Ovary (tissue), 3 donors: ENCODE measurements at regions not wholly inside any gene's neighbourhood (a gene's known extent, or its start where the extent isn't known, plus 50 kb on each side); places are given as distances from the start of the nearest gene placed in this dataset.
"Not testable (repeated sequence)": the region's sequence is repeated elsewhere in the genome, so short reads cannot be mapped to it uniquely, and the experiment has no call there.

Source experiments
- POLR2A ChIP-seq: fragments of 450-650 bp; IDR thresholded peaks from one replicate; pipeline ENCODE4 v1.6.1; 2017; ENCODE audit warnings: antibody characterized with exemption, mild to moderate bottlenecking, moderate library complexity
- TF ChIP-seq, protein P1 (sequence below), 3 donors: fragments of 450-650 bp in 2 of 3; fragments of 200-600 bp in 1 of 3; IDR thresholded peaks; one replicate each; pipeline versions ENCODE4 v1.5.1 to v1.8.0; 2016 to 2022; ENCODE audit warnings: antibody characterized with exemption in 3 of 3, mild to moderate bottlenecking in 1 of 3
- donor health status: DM: no; HTN: no; CAD: no.

DNA sequence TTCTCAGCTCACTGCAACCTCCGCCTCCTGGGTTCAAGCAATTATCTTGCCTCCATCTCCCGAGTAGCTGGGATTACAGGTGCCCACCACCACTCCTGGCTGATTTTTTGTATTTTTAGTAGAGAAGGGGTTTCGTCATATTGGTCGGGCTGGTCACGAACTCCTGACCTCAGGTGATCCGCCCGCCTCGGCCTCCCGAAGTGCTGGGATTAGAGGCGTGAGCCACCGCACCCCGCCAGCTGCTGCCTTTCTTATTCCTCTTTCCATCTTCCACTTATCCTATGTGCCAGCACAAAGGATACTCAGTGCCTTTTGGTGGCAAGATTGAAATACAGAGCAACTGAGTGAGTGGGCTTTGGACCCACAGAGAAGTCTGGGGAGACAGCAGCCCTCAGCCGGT lies 97.6 kb upstream of the HES1 start:
- TF ChIP-seq POLR2A: not testable (repeated sequence)
- TF ChIP-seq, protein P1, sequence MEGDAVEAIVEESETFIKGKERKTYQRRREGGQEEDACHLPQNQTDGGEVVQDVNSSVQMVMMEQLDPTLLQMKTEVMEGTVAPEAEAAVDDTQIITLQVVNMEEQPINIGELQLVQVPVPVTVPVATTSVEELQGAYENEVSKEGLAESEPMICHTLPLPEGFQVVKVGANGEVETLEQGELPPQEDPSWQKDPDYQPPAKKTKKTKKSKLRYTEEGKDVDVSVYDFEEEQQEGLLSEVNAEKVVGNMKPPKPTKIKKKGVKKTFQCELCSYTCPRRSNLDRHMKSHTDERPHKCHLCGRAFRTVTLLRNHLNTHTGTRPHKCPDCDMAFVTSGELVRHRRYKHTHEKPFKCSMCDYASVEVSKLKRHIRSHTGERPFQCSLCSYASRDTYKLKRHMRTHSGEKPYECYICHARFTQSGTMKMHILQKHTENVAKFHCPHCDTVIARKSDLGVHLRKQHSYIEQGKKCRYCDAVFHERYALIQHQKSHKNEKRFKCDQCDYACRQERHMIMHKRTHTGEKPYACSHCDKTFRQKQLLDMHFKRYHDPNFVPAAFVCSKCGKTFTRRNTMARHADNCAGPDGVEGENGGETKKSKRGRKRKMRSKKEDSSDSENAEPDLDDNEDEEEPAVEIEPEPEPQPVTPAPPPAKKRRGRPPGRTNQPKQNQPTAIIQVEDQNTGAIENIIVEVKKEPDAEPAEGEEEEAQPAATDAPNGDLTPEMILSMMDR (IDR thresholded peaks at IDR 0.05): not testable (repeated sequence)
